ENCODE measurements at regions not wholly inside any gene's neighbourhood (a gene's known extent, or its start where the extent isn't known, plus 50 kb on each side); places are given as distances from the start of the nearest gene placed in this dataset.

DNA sequence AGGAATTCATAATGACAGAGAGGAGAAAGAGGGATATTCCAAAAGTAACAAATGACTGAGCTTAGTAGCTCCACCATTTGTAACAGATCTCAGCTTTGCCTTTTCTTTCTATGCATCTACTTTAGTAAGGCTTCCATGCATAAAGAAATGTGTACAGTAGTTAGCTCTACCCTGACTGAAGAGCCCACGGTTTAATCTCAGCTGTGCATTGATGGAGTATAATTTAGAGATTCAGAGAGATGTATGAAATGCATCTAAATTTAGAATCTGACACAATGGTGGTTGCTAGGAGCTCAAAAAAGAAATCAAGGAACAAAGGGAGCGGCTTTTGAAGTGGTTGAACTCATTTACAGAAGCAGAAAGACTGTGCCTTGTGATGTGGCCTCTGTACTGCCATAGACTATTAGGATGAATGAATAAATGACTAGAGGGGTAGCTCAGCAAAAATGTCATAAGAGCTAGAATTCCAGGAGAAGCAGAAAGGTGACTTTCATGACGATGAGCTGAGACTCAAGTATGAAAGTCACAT, 838.6 kb downstream of the RPS29 start:
- no peak overlapping the region for H3K27ac ChIP-seq (ENCODE audit: low read depth, low read length)
- H4K8ac ChIP-seq (ENCODE audit: low read depth, low read length): no peak overlapping the region
- H3K9me3 ChIP-seq (ENCODE audit: insufficient read depth, low read depth, low read length): no peaks in the 10 kb centered on the region
- no peak overlapping the region for H3K9ac ChIP-seq (ENCODE audit: low read length)
- H2AFZ ChIP-seq (ENCODE audit: insufficient read depth, low read length, poor library complexity): no peak overlapping the region
- DNase-seq: no peak
- no peaks in the 10 kb centered on the region for H3K27me3 ChIP-seq (ENCODE audit: insufficient read depth, low read length)
- no peaks in the 10 kb centered on the region for H3K79me2 ChIP-seq (ENCODE audit: control insufficient read depth, insufficient read depth, low read length, poor library complexity)
- no peak overlapping the region for H3K4me2 ChIP-seq (ENCODE audit: low read length)
- no peak overlapping the region for H3K18ac ChIP-seq (ENCODE audit: low read length)
- H2BK5ac ChIP-seq (ENCODE audit: low read depth, low read length, poor library complexity): no peak overlapping the region
- no peak overlapping the region for H2BK12ac ChIP-seq (ENCODE audit: low read length)
- H3K4me1 ChIP-seq (ENCODE audit: control insufficient read depth in 1 of 2, insufficient read depth in 2 of 2, low read length in 2 of 2): no peaks in the 10 kb centered on the region
- H3K36me3 ChIP-seq (ENCODE audit: control insufficient read depth in 1 of 2, insufficient read depth in 2 of 2, low read length in 2 of 2): no peaks in the 10 kb centered on the region
- H4K12ac ChIP-seq (ENCODE audit: low read depth, low read length): no peak overlapping the region
- H3K4me3 ChIP-seq (ENCODE audit: low read depth, low read length): no peak overlapping the region
- no peak overlapping the region for H2AK5ac ChIP-seq (ENCODE audit: low read length)
- H2BK120ac ChIP-seq (ENCODE audit: insufficient read depth, low read length, poor library complexity): no peak overlapping the region
- H4K91ac ChIP-seq (ENCODE audit: low read depth, low read length): no peak overlapping the region
- H3K23ac ChIP-seq (ENCODE audit: low read length): no peak overlapping the region
- no peak overlapping the region for H3K14ac ChIP-seq (ENCODE audit: low read length)
- no CpG with 5 or more reads among the region's 3 CpGs for WGBS (ENCODE audit: extremely low coverage, insufficient coverage, insufficient read length)
- H3K4ac ChIP-seq (ENCODE audit: low read depth, low read length): no peak overlapping the region
- no peaks in the 10 kb centered on the region for H3K79me1 ChIP-seq (ENCODE audit: low read length)

DNA sequence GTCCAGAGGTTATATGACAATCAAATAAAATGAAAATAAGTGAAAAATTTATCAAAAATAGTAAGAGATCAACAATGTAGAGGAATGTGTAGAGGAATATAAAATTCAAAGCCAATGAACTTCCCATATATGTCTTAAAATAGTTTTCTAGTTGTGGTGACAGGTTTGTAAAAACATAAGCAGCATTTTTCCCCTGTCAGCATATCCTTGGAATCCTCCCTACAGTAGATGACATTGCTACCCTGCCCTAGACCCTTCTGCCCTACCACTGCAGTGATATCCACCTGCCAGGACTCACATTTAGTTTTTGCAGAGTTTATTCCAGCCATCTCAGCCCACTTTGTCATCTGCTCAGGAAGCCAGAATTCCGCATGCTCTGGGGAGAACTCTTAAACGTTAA, 842.0 kb downstream of the RPS29 start:
- WGBS (ENCODE audit: extremely low coverage, insufficient coverage, insufficient read length): no CpG with 5 or more reads among the region's 2 CpGs
- no peak overlapping the region for H3K14ac ChIP-seq (ENCODE audit: low read length)

DNA sequence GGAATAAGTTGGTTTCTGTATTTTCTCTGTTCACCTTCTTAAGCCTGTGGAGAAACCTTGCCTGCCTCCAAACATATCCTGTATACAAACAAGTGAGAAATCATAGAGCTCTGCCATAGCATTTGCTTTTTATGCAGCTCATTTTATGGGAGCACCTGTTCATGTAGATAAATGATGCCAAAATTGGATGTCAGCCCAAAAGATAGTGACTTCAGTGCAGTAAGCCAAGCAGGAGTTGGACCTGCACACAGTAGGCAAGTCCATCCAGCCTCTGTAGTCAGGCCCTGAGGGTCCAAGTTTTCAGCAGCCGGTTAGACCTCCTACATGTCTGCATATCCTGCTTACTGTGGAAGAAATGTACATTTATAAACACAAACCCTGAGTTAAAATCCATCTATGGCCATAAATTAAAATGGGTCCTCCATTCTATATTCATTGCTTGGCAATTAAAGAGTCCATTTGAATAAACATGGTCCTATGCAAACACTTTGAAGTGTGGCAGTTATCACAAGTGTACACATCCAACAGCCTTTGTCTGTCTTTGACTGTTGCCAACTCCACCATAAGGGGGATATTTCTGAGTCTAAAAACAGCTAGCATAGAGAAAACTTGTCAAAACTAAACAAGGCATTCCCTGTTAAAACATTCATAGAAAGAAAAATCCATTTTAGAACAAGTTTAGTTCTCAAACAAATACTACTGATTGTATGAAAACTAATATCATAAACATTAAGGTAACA, 847.8 kb downstream of the RPS29 start:
- no peak overlapping the region for H3K9ac ChIP-seq (ENCODE audit: low read length)
- H3K27ac ChIP-seq (ENCODE audit: low read depth, low read length): no peak overlapping the region
- H4K8ac ChIP-seq (ENCODE audit: low read depth, low read length): no peak overlapping the region
- no peaks in the 10 kb centered on the region for H3K4me1 ChIP-seq (ENCODE audit: control insufficient read depth in 1 of 2, insufficient read depth in 2 of 2, low read length in 2 of 2)
- H3K36me3 ChIP-seq (ENCODE audit: control insufficient read depth in 1 of 2, insufficient read depth in 2 of 2, low read length in 2 of 2): no peaks in the 10 kb centered on the region
- H4K91ac ChIP-seq (ENCODE audit: low read depth, low read length): no peak overlapping the region
- no peaks in the 10 kb centered on the region for H3K79me2 ChIP-seq (ENCODE audit: control insufficient read depth, insufficient read depth, low read length, poor library complexity)
- H2AFZ ChIP-seq (ENCODE audit: insufficient read depth, low read length, poor library complexity): no peak overlapping the region
- no peak overlapping the region for H4K12ac ChIP-seq (ENCODE audit: low read depth, low read length)
- no peak overlapping the region for H3K4me3 ChIP-seq (ENCODE audit: low read depth, low read length)
- H2BK120ac ChIP-seq (ENCODE audit: insufficient read depth, low read length, poor library complexity): no peak overlapping the region
- no peak overlapping the region for H2AK5ac ChIP-seq (ENCODE audit: low read length)
- H3K27me3 ChIP-seq (ENCODE audit: insufficient read depth, low read length): no peaks in the 10 kb centered on the region
- H3K18ac ChIP-seq (ENCODE audit: low read length): no peak overlapping the region
- H3K4ac ChIP-seq (ENCODE audit: low read depth, low read length): no peak overlapping the region
- H2BK12ac ChIP-seq (ENCODE audit: low read length): no peak overlapping the region
- DNase-seq: no peak
- no peak overlapping the region for H3K14ac ChIP-seq (ENCODE audit: low read length)
- H3K79me1 ChIP-seq (ENCODE audit: low read length): no peaks in the 10 kb centered on the region
- H3K9me3 ChIP-seq (ENCODE audit: insufficient read depth, low read depth, low read length): peaks cover 6% of the 10 kb centered on the region
- WGBS (ENCODE audit: extremely low coverage, insufficient coverage, insufficient read length): no CpG with 5 or more reads among the region's 1 CpG
- H3K4me2 ChIP-seq (ENCODE audit: low read length): no peak overlapping the region
- H2BK5ac ChIP-seq (ENCODE audit: low read depth, low read length, poor library complexity): no peak overlapping the region
- H3K23ac ChIP-seq (ENCODE audit: low read length): no peak overlapping the region

More for the DNA sequence above, 842.0 kb downstream of the RPS29 start:
- Histone ChIP-seq H2BK120ac (ENCODE audit: insufficient read depth, low read length, poor library complexity) (no peak overlapping the region), H2AFZ (ENCODE audit: insufficient read depth, low read length, poor library complexity) (no peak overlapping the region), H3K4me1 (ENCODE audit: control insufficient read depth in 1 of 2, insufficient read depth in 2 of 2, low read length in 2 of 2) (no peaks in the 10 kb centered on the region), H3K27ac (ENCODE audit: low read depth, low read length) (no peak overlapping the region), H3K27me3 (ENCODE audit: insufficient read depth, low read length) (no peaks in the 10 kb centered on the region), H4K91ac (ENCODE audit: low read depth, low read length) (no peak overlapping the region), H2BK5ac (ENCODE audit: low read depth, low read length, poor library complexity) (no peak overlapping the region), H3K23ac (ENCODE audit: low read length) (no peak overlapping the region), H2AK5ac (ENCODE audit: low read length) (no peak overlapping the region), H3K36me3 (ENCODE audit: control insufficient read depth in 1 of 2, insufficient read depth in 2 of 2, low read length in 2 of 2) (no peaks in the 10 kb centered on the region), H3K79me2 (ENCODE audit: control insufficient read depth, insufficient read depth, low read length, poor library complexity) (no peaks in the 10 kb centered on the region), H3K9ac (ENCODE audit: low read length) (no peak overlapping the region), H3K18ac (ENCODE audit: low read length) (no peak overlapping the region), H3K9me3 (ENCODE audit: insufficient read depth, low read depth, low read length) (no peaks in the 10 kb centered on the region), H3K4me3 (ENCODE audit: low read depth, low read length) (no peak overlapping the region), H3K4ac (ENCODE audit: low read depth, low read length) (no peak overlapping the region), H3K4me2 (ENCODE audit: low read length) (no peak overlapping the region), H3K79me1 (ENCODE audit: low read length) (no peaks in the 10 kb centered on the region), H2BK12ac (ENCODE audit: low read length) (no peak overlapping the region), H4K12ac (ENCODE audit: low read depth, low read length) (no peak overlapping the region), H4K8ac (ENCODE audit: low read depth, low read length) (no peak overlapping the region)
- DNase-seq: no peak

DNA sequence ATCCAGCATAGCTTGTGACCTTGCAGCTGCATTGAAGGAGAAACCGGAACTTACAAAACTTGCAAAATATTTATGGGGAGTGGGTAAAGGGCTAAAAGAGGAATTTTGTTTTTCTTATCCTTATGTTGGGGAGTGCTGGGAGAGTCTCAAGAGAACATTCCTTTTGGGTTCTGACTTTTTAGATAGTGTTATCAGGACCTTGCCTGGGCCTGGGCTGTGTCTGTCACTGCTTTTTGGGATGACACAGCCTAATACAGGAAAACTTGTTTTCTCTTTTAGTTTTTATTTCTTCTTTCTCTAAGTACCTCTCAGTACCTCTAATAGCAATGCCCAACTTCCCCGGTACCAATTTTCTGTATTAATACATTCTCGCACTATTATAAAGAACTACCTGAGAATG, 850.6 kb downstream of the RPS29 start:
- Histone ChIP-seq H3K9me3 (ENCODE audit: insufficient read depth, low read depth, low read length) (peaks cover 6% of the 10 kb centered on the region), H3K9ac (ENCODE audit: low read length) (no peak overlapping the region), H2BK5ac (ENCODE audit: low read depth, low read length, poor library complexity) (no peak overlapping the region), H2AFZ (ENCODE audit: insufficient read depth, low read length, poor library complexity) (no peak overlapping the region), H2BK12ac (ENCODE audit: low read length) (no peak overlapping the region), H4K12ac (ENCODE audit: low read depth, low read length) (no peak overlapping the region), H4K91ac (ENCODE audit: low read depth, low read length) (no peak overlapping the region), H4K8ac (ENCODE audit: low read depth, low read length) (no peak overlapping the region), H3K27ac (ENCODE audit: low read depth, low read length) (no peak overlapping the region), H3K4me3 (ENCODE audit: low read depth, low read length) (no peak overlapping the region), H3K4me1 (ENCODE audit: control insufficient read depth in 1 of 2, insufficient read depth in 2 of 2, low read length in 2 of 2) (no peaks in the 10 kb centered on the region), H2BK120ac (ENCODE audit: insufficient read depth, low read length, poor library complexity) (no peak overlapping the region), H3K4me2 (ENCODE audit: low read length) (no peak overlapping the region), H3K23ac (ENCODE audit: low read length) (no peak overlapping the region), H3K4ac (ENCODE audit: low read depth, low read length) (no peak overlapping the region), H3K27me3 (ENCODE audit: insufficient read depth, low read length) (no peaks in the 10 kb centered on the region), H3K36me3 (ENCODE audit: control insufficient read depth in 1 of 2, insufficient read depth in 2 of 2, low read length in 2 of 2) (no peaks in the 10 kb centered on the region), H3K18ac (ENCODE audit: low read length) (no peak overlapping the region), H2AK5ac (ENCODE audit: low read length) (no peak overlapping the region), H3K79me2 (ENCODE audit: control insufficient read depth, insufficient read depth, low read length, poor library complexity) (no peaks in the 10 kb centered on the region), H3K79me1 (ENCODE audit: low read length) (no peaks in the 10 kb centered on the region), H3K14ac (ENCODE audit: low read length) (no peak overlapping the region)
- no CpG with 5 or more reads among the region's 3 CpGs for WGBS (ENCODE audit: extremely low coverage, insufficient coverage, insufficient read length)
- DNase-seq: no peak
